ENCODE measurements at regions not wholly inside any gene's neighbourhood (a gene's known extent, or its start where the extent isn't known, plus 50 kb on each side); places are given as distances from the start of the nearest gene placed in this dataset.
"Not testable (repeated sequence)": the region's sequence is repeated elsewhere in the genome, so short reads cannot be mapped to it uniquely, and the experiment has no call there.

DNA sequence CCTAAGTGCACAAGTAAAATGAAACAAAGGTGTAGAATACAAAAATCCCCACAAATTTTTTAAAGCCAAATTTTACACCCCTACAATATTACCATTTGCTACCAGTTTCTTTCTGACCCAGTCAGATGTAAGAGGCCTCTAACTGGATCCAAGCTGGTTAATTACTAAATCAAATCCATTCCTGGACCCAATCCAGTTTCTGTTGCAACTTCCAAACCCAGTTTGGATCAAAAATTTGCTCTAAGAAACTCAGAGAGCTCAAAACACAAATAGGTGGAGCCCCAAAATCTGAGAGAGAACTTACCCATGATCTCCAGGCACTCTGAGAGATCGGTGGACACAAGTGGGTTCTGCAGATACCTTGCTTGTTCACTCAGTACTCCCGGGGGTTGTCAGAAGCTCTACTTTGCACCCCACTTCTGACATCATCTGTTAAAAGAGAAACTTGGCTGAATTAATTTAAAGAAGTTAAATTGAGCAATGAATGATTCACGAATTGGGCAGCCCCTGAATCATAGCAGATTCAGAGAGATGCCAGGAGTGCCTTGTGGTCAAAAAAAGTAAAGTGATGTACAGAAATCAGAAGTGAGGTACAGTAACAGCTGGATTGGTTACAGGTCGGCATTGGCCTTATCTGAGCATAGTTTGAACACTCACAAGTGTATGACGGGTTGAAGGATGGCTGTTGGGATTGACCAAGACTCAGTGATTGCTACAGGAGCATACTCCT is 448.0 kb downstream of the KCNT2 start:
- TF ChIP-seq SPI1 (IDR thresholded peaks at IDR 0.05; ENCODE audit: low read depth, low read length): no peak
- TF ChIP-seq POU2F2 (IDR thresholded peaks at IDR 0.05; ENCODE audit: low read depth, low read length): no peak
- TF ChIP-seq PAX5 (IDR thresholded peaks at IDR 0.05; ENCODE audit: insufficient read depth, low read length, severe bottlenecking): no peak
- TF ChIP-seq POLR2A (IDR thresholded peaks at IDR 0.05; ENCODE audit: low read depth, low read length): no peak
- no peak for TF ChIP-seq TAF1 (IDR thresholded peaks at IDR 0.05; ENCODE audit: low read depth, low read length)
- FAIRE-seq (no peak), DNase-seq (ENCODE audit: insufficient read length, low spot score) (no peak)

GRCh38 chr1:196155586-196155985 is 452.7 kb downstream of the KCNT2 start:
- FAIRE-seq: no peak
- TF ChIP-seq PAX5 (IDR thresholded peaks at IDR 0.05; ENCODE audit: insufficient read depth, low read length, severe bottlenecking) (no peak), POLR2A (IDR thresholded peaks at IDR 0.05; ENCODE audit: low read depth, low read length) (no peak), TAF1 (IDR thresholded peaks at IDR 0.05; ENCODE audit: low read depth, low read length) (no peak), POLR2AphosphoS5 (IDR thresholded peaks at IDR 0.05; ENCODE audit: low read depth, low read length) (no peak), POU2F2 (IDR thresholded peaks at IDR 0.05; ENCODE audit: low read depth, low read length) (no peak), SPI1 (IDR thresholded peaks at IDR 0.05; ENCODE audit: low read depth, low read length) (no peak)
- DNase-seq (ENCODE audit: insufficient read length, low spot score): no peak

DNA sequence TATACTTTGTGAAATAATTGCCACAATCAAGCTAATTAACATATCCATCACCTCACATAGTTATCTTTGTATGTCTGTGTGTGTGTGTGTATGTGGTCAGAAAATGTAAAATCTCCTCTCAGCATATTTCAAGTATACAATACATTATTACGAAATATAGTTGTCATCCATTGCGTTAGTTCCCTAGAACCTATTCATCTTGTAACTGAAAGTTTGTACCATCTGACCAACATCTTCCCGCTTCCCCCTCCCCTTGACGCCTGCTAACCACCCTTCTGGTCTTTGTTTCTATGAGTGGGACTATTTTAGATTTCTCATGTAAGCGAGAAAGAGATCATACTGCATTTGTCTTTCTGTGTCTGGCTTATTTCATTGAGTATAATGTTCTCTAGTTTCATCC is 455.3 kb downstream of the KCNT2 start:
- DNase-seq (ENCODE audit: insufficient read length, low spot score) (no peak), FAIRE-seq (no peak)
- TF ChIP-seq PAX5 (IDR thresholded peaks at IDR 0.05; ENCODE audit: insufficient read depth, low read length, severe bottlenecking) (no peak), POLR2AphosphoS5 (IDR thresholded peaks at IDR 0.05; ENCODE audit: low read depth, low read length) (no peak), SPI1 (IDR thresholded peaks at IDR 0.05; ENCODE audit: low read depth, low read length) (peak; percentile 60), POLR2A (IDR thresholded peaks at IDR 0.05; ENCODE audit: low read depth, low read length) (no peak), POU2F2 (IDR thresholded peaks at IDR 0.05; ENCODE audit: low read depth, low read length) (no peak)

DNA sequence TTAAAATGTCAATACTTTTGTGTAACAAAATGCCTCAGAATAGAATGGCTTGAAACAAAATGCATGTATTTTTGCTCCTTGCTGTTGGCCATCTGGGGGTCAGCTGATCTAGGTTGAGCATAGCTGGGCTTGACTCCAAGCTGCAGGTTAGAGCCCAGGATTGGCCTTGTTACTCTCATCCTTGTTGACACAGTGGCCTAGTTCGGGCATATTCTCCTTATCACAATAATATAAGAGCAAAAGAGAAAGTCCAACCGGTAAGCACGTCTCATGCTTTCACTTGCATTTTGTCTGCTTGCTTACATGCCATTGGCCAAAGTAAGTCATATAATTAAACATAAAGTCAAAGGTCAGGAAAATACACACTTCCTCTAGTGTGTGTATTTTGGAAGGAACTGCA is 456.2 kb downstream of the KCNT2 start:
- DNase-seq (ENCODE audit: insufficient read length, low spot score) (no peak), FAIRE-seq (no peak)
- TF ChIP-seq POU2F2 (IDR thresholded peaks at IDR 0.05; ENCODE audit: low read depth, low read length) (no peak), TAF1 (IDR thresholded peaks at IDR 0.05; ENCODE audit: low read depth, low read length) (no peak), PAX5 (IDR thresholded peaks at IDR 0.05; ENCODE audit: insufficient read depth, low read length, severe bottlenecking) (no peak), POLR2A (IDR thresholded peaks at IDR 0.05; ENCODE audit: low read depth, low read length) (no peak), POLR2AphosphoS5 (IDR thresholded peaks at IDR 0.05; ENCODE audit: low read depth, low read length) (no peak), SPI1 (IDR thresholded peaks at IDR 0.05; ENCODE audit: low read depth, low read length) (no peak)

GRCh38 chr1:196148367-196148970 is 459.8 kb downstream of the KCNT2 start:
- no peak for FAIRE-seq
- no peak for TF ChIP-seq POLR2A (IDR thresholded peaks at IDR 0.05; ENCODE audit: low read depth, low read length)
- TF ChIP-seq PAX5 (IDR thresholded peaks at IDR 0.05; ENCODE audit: insufficient read depth, low read length, severe bottlenecking): no peak
- no peak for TF ChIP-seq POU2F2 (IDR thresholded peaks at IDR 0.05; ENCODE audit: low read depth, low read length)
- no peak for TF ChIP-seq POLR2AphosphoS5 (IDR thresholded peaks at IDR 0.05; ENCODE audit: low read depth, low read length)
- TF ChIP-seq SPI1 (IDR thresholded peaks at IDR 0.05; ENCODE audit: low read depth, low read length): no peak
- no peak for TF ChIP-seq TAF1 (IDR thresholded peaks at IDR 0.05; ENCODE audit: low read depth, low read length)
- no peak for DNase-seq (ENCODE audit: insufficient read length, low spot score)

DNA sequence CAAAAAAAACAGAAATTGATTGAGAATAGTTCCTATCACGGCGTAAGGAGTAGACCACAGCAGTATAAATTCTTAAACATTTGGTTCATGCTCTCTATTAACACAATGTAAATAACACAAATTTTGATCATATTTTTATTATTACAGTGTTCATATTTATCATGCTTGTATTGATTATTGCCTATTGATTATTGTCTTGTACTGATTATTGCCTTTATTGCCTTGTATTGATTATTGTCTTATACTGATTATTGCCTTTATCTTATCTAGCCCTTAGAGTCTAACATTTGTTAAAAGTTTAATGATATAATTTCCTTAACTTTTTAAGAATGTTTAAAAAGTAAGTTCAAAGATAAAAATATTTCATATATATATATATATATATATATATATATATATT is 460.7 kb downstream of the KCNT2 start:
- no peak for TF ChIP-seq POU2F2 (IDR thresholded peaks at IDR 0.05; ENCODE audit: low read depth, low read length)
- no peak for TF ChIP-seq POLR2AphosphoS5 (IDR thresholded peaks at IDR 0.05; ENCODE audit: low read depth, low read length)
- TF ChIP-seq PAX5 (IDR thresholded peaks at IDR 0.05; ENCODE audit: insufficient read depth, low read length, severe bottlenecking): no peak
- TF ChIP-seq TAF1 (IDR thresholded peaks at IDR 0.05; ENCODE audit: low read depth, low read length): no peak
- no peak for TF ChIP-seq SPI1 (IDR thresholded peaks at IDR 0.05; ENCODE audit: low read depth, low read length)
- no peak for TF ChIP-seq POLR2A (IDR thresholded peaks at IDR 0.05; ENCODE audit: low read depth, low read length)
- DNase-seq (ENCODE audit: insufficient read length, low spot score) (no peak), FAIRE-seq (no peak)

DNA sequence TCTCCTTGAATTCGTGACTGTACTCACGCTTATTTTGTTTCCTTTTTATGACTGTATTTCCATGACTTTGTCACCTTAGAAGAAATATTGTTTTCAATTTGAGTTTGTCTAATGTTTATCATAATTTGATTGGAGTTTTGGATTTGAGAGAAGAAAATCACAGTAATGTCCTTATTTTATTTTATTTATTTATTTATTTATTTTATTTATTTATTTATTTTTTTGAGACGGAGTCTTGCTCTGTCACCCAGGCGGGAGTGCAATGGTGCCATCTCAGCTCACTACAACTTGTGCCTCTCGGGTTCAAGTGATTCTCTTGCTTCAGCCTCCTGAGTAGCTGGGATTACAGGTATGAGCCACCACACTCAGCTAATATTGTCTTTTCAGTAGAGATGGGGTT is 463.1 kb downstream of the KCNT2 start:
- not testable (repeated sequence) for DNase-seq (ENCODE audit: insufficient read length, low spot score); FAIRE-seq

DNA sequence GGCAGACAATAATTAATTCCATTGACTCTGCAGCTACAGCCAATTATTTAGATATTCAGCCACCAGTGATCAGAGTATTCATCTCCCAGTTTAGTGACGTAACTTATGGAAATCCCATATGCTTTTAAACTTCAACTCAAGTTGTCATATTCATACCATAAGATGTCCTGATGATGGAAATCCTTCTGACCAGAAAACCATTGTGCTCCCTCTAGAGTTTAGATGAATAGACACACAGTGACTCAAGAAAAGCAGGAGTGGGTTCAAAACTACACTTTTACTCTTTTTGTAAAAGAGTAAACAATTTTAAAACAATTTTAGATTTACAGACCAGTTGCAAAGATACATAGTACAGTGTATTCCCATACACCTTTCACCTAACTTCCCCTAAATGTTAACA is 463.7 kb downstream of the KCNT2 start:
- TF ChIP-seq POLR2AphosphoS5 (IDR thresholded peaks at IDR 0.05; ENCODE audit: low read depth, low read length) (no peak), PAX5 (IDR thresholded peaks at IDR 0.05; ENCODE audit: insufficient read depth, low read length, severe bottlenecking) (no peak), SPI1 (IDR thresholded peaks at IDR 0.05; ENCODE audit: low read depth, low read length) (no peak), POLR2A (IDR thresholded peaks at IDR 0.05; ENCODE audit: low read depth, low read length) (no peak), TAF1 (IDR thresholded peaks at IDR 0.05; ENCODE audit: low read depth, low read length) (no peak), POU2F2 (IDR thresholded peaks at IDR 0.05; ENCODE audit: low read depth, low read length) (no peak)
- FAIRE-seq (no peak), DNase-seq (ENCODE audit: insufficient read length, low spot score) (no peak)

GRCh38 chr1:196143602-196144342 is 464.5 kb downstream of the KCNT2 start:
- no peak for TF ChIP-seq POLR2A (IDR thresholded peaks at IDR 0.05; ENCODE audit: low read depth, low read length)
- no peak for DNase-seq (ENCODE audit: insufficient read length, low spot score)
- FAIRE-seq: no peak
